ENCODE measurements at regions not wholly inside any gene's neighbourhood (a gene's known extent, or its start where the extent isn't known, plus 50 kb on each side); places are given as distances from the start of the nearest gene placed in this dataset.

DNA sequence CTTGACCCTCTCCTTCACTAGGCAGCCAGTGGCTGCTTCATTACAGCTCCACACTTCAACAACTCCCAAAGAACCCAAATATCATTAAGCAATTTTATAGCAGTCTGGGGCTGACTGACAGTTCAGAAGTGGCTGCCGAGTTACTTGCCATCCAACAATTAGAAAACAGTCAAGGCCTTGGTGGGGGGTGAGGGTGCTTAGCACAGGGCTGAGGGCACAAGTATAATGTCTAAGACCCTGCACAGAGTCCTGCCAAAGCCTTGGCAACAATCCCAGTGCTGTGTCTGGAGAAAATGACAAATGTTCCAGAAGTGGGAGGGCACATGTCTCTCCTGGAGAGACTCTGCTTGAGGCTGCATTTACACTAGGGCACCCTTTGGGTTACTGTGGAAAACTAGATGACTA, 71.1 kb downstream of the CXCL12 start:
- Histone ChIP-seq H3K27ac (no peak overlapping the region), H3K4me1 (peaks cover 0 to 27% (median 5%) of the 10 kb centered on the region in 3 donors), H3K9me3 (no peaks in the 10 kb centered on the region), H3K27me3 (no peaks in the 10 kb centered on the region), H3K36me3 (no peaks in the 10 kb centered on the region), H3K4me3 (no peak overlapping the region)
- ATAC-seq = no peak
- no peak for TF ChIP-seq EP300 (IDR thresholded peaks at IDR 0.05)
- TF ChIP-seq POLR2AphosphoS5 (IDR thresholded peaks at IDR 0.05) = no peak
- no peak for TF ChIP-seq POLR2A (IDR thresholded peaks at IDR 0.05)
- TF ChIP-seq, protein P1, sequence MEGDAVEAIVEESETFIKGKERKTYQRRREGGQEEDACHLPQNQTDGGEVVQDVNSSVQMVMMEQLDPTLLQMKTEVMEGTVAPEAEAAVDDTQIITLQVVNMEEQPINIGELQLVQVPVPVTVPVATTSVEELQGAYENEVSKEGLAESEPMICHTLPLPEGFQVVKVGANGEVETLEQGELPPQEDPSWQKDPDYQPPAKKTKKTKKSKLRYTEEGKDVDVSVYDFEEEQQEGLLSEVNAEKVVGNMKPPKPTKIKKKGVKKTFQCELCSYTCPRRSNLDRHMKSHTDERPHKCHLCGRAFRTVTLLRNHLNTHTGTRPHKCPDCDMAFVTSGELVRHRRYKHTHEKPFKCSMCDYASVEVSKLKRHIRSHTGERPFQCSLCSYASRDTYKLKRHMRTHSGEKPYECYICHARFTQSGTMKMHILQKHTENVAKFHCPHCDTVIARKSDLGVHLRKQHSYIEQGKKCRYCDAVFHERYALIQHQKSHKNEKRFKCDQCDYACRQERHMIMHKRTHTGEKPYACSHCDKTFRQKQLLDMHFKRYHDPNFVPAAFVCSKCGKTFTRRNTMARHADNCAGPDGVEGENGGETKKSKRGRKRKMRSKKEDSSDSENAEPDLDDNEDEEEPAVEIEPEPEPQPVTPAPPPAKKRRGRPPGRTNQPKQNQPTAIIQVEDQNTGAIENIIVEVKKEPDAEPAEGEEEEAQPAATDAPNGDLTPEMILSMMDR (IDR thresholded peaks at IDR 0.05) = no peak
- WGBS, 2 donors (ENCODE audit: low coverage in 1 of 2) = 83% methylated on average over 1 of the region's 1 CpG; no CpG with 5 or more reads in 1 of the 2 donors

DNA sequence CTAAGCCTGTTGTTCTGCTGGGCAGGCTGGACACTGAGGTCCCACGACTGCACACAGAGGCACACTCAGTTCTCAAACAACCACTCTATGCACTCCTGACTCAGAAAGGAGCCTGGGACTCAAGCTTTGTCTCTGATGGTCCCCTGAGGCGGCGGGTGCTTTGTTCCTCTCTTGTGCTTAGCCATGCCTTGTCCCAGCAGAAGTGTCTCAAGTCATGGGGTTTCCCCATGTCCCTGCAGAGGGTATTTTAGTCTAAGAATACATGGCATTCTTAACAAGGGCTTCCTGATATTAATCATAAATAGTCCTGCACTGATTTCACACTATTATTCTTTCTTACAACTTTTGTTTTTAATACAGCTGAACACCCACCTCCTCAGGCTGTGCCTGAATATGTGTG, 72.5 kb downstream of the CXCL12 start:
- Histone ChIP-seq H3K36me3 (no peaks in the 10 kb centered on the region), H3K27me3 (no peaks in the 10 kb centered on the region), H3K27ac (no peak overlapping the region), H3K4me1 (peaks cover 0 to 31% (median 5%) of the 10 kb centered on the region in 3 donors), H3K4me3 (no peak overlapping the region), H3K9me3 (no peaks in the 10 kb centered on the region)
- 94% methylated on average over 2 of the region's 3 CpGs; no CpG with 5 or more reads in 1 of the 2 donors for WGBS, 2 donors (ENCODE audit: low coverage in 1 of 2)
- TF ChIP-seq POLR2AphosphoS5 (IDR thresholded peaks at IDR 0.05) (no peak), EP300 (IDR thresholded peaks at IDR 0.05) (no peak), POLR2A (IDR thresholded peaks at IDR 0.05) (no peak)
- TF ChIP-seq, protein P1 (IDR thresholded peaks at IDR 0.05) = no peak
- no peak for ATAC-seq

DNA sequence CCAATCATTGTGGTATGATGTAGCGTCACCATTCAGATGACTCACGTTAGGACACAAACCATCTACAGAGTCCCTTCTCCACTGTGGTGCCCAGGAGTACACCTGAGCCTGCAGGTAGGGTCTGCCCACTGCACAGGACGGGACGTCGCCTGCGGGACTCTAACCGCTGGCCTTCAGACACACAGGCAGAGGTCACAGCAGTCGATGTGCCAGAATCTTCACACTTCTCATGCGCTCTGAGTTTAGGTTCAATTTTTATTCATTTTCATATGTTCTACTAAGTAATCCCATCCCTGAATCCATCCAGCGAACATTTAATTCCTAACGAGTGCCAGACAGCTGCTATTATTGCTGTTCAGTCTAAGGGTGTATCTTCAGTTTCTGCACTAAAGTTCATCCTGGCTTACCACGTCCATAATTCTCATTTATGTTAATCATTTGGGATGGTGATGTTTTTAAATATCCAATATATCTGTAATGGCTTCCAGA, 73.3 kb downstream of the CXCL12 start:
- no peak overlapping the region for H3K4me3 ChIP-seq
- H3K9me3 ChIP-seq = no peaks in the 10 kb centered on the region
- WGBS, 2 donors (ENCODE audit: low coverage in 1 of 2) = 83 to 86% methylated on average over 11 to 12 of the region's 12 CpGs
- no peak overlapping the region for H3K27ac ChIP-seq
- H3K27me3 ChIP-seq = no peaks in the 10 kb centered on the region
- TF ChIP-seq POLR2AphosphoS5 (IDR thresholded peaks at IDR 0.05) (no peak), EP300 (IDR thresholded peaks at IDR 0.05) (no peak), POLR2A (IDR thresholded peaks at IDR 0.05) (no peak)
- TF ChIP-seq, protein P1 (IDR thresholded peaks at IDR 0.05) = no peak
- no peaks in the 10 kb centered on the region for H3K36me3 ChIP-seq
- ATAC-seq = no peak
- H3K4me1 ChIP-seq = peaks cover 0 to 31% (median 5%) of the 10 kb centered on the region in 3 donors

DNA sequence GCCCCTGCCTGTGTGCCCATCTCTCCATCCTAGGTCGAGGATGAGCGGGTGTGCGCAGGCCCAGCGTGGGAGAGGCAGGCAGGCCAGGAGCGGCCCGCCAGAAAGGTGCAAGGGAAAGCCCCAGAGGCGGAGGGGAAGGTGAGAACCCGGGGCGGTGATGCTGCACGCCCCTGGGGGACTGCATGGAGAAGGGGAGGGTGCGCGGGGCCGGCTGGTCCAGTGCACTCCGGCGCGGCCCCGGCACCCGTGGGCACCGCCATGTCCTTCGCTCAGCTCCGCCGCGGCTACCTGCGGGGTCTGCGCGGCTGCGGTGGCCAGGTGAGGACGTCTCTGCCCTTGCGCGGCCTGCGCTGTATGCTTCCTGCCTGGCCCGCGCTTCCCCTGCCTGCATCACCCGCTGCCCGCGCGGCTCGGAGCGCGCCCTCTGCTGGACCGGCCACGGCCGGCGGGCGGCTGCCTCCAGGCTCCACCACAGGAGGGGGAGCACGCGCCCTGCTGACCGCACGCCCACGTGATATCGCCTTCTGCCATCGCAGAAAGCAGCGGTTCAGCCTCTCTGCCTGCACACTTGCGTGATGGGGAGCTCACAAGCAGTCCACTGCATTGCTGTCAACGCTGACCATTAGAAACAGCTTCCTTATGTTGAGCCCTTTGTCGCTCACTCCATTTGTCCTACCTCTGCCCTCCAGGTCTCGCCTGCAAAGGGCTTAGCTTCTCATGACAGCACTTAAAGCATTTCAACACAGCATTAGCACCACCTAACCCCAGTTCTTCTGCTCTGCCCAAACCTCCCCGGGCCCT, 73.9 kb downstream of the CXCL12 start:
- WGBS, 2 donors (ENCODE audit: low coverage in 1 of 2) = 20 to 27% methylated on average over 1 to 9 of the region's 58 CpGs
- peak; percentile 97 for ATAC-seq
- Histone ChIP-seq H3K27me3 (no peaks in the 10 kb centered on the region), H3K27ac (peak overlapping the region in 2 of 4 donors; percentile 21 to 70), H3K9me3 (no peaks in the 10 kb centered on the region), H3K36me3 (no peaks in the 10 kb centered on the region), H3K4me1 (peaks cover 0 to 31% (median 5%) of the 10 kb centered on the region in 3 donors), H3K4me3 (peak overlapping the region in 1 of 2 donors; percentile 46)
- TF ChIP-seq, protein P1 (IDR thresholded peaks at IDR 0.05) = peak; percentile 92 to 99 (median 97)
- TF ChIP-seq POLR2A (IDR thresholded peaks at IDR 0.05) (no peak), EP300 (IDR thresholded peaks at IDR 0.05) (no peak), POLR2AphosphoS5 (IDR thresholded peaks at IDR 0.05) (peak; percentile 49)

All from gastroesophageal sphincter (tissue), 4 donors.